22Rv1 (cell line): ENCODE measurements at regions not wholly inside any gene's neighbourhood (a gene's known extent, or its start where the extent isn't known, plus 50 kb on each side); places are given as distances from the start of the nearest gene placed in this dataset.

Experiments used
- ZFX ChIP-seq: fragments of 450-650 bp; IDR thresholded peaks from 2 replicates; pipeline ENCODE4 v1.6.1; 2017; ENCODE audit warnings: antibody characterized with exemption, borderline replicate concordance
- TF ChIP-seq, protein P1 (sequence below): fragments of 450-650 bp; IDR thresholded peaks from 2 replicates; pipeline ENCODE4 v1.5.1; 2017; ENCODE audit warnings: mild to moderate bottlenecking

DNA sequence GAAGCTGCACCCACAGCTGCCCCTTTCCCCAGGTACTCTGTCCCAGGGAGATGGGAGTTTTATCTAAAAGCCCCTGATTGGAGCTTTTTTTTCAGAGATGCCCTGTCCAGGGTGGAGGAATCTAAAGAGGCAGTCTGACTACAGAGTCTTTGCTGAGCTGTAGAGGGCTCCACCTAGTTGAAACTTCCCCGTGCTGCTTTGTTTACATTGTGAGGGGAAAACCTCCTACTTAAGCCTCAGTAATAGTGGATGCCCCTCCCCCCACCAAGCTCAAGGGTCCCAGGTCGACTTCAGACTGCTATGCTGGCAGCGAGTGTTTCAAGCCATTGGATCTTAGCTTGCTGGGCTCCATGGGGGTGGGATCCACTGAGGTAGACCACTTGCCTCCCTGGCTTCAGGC lies 470.1 kb upstream of the LARGE1 start:
- TF ChIP-seq, protein P1, sequence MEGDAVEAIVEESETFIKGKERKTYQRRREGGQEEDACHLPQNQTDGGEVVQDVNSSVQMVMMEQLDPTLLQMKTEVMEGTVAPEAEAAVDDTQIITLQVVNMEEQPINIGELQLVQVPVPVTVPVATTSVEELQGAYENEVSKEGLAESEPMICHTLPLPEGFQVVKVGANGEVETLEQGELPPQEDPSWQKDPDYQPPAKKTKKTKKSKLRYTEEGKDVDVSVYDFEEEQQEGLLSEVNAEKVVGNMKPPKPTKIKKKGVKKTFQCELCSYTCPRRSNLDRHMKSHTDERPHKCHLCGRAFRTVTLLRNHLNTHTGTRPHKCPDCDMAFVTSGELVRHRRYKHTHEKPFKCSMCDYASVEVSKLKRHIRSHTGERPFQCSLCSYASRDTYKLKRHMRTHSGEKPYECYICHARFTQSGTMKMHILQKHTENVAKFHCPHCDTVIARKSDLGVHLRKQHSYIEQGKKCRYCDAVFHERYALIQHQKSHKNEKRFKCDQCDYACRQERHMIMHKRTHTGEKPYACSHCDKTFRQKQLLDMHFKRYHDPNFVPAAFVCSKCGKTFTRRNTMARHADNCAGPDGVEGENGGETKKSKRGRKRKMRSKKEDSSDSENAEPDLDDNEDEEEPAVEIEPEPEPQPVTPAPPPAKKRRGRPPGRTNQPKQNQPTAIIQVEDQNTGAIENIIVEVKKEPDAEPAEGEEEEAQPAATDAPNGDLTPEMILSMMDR: no peak
- no peak for TF ChIP-seq ZFX
